AG09309 (cell line): ENCODE measurements at regions not wholly inside any gene's neighbourhood (a gene's known extent, or its start where the extent isn't known, plus 50 kb on each side); places are given as distances from the start of the nearest gene placed in this dataset.

Source experiments
- DNase-seq: peaks from one replicate; pipeline ENCODE4 v3.0.0-alpha.2; 2010; ENCODE audit warnings: low read depth
- H3K4me3 ChIP-seq: 2 replicates; pipeline ENCODE4 v1.5.1; 2011; ENCODE audit warnings: mild to moderate bottlenecking, low read depth, low read length, moderate library complexity; ENCODE audit not compliant: control insufficient read depth
- TF ChIP-seq, protein P1 (sequence below): IDR thresholded peaks from 2 replicates; pipeline ENCODE4 v1.5.1; 2011; ENCODE audit warnings: mild to moderate bottlenecking, low read depth, low read length, inconsistent platforms; ENCODE audit not compliant: insufficient read depth, control insufficient read depth; ENCODE audit errors: missing control alignments

DNA sequence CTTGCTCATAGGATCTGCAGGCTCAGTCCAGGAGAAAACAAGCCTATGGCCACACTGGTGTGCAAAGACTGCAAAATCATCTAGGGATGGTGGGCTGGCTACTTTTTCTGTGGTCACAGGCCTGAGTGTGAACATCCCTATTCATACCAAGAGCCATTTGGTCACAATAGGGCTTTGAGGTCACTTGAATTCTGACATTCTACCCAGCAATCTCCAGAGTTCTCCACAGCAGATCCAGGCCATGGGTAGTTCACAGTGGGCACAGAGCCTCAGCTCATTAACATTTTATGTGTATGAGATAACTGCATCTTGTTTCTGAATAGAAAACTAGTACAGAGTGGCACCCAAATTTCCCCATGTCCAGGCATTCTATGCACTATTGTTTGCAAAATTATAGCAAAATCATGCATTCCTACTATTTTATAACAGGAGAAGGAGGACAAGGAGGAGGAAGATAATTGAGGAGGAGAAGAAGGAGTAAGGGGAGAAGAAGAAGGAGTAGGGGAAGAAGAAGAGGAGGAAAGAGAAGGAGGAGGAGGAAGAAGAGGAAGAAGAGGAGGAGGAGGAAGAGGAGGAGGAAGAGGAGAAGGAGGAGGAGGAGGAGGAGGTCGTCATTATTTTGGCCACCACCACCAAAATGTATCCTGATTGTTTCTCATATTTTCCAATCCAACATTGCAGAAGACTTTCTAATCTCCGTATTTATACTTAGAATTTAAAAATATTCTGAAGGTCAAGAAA is 129.0 kb downstream of the SEMA6D start:
- TF ChIP-seq, protein P1, sequence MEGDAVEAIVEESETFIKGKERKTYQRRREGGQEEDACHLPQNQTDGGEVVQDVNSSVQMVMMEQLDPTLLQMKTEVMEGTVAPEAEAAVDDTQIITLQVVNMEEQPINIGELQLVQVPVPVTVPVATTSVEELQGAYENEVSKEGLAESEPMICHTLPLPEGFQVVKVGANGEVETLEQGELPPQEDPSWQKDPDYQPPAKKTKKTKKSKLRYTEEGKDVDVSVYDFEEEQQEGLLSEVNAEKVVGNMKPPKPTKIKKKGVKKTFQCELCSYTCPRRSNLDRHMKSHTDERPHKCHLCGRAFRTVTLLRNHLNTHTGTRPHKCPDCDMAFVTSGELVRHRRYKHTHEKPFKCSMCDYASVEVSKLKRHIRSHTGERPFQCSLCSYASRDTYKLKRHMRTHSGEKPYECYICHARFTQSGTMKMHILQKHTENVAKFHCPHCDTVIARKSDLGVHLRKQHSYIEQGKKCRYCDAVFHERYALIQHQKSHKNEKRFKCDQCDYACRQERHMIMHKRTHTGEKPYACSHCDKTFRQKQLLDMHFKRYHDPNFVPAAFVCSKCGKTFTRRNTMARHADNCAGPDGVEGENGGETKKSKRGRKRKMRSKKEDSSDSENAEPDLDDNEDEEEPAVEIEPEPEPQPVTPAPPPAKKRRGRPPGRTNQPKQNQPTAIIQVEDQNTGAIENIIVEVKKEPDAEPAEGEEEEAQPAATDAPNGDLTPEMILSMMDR, result no peak
- no peak for DNase-seq
- no peak overlapping the region for H3K4me3 ChIP-seq

DNA sequence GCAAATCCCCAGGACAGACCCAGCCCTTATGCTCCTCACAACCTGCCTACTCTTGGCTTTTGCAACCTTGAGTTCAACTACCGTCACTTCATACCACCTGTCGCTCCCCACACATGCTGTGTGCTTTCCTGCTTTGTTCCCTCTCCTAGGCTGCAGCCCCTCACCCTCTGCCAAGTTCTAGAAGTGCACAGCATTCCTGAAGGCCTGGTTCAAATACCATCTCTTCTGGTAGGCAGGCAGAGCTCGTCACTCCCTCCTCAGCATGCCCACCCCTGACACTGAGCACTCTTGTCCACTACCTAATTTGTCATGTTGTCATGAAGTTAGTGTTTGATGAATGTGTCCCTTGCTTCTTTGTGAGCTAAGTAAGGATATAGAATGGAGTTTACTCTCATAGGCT is 129.6 kb downstream of the SEMA6D start:
- DNase-seq, result no peak
- no peak overlapping the region for H3K4me3 ChIP-seq
- TF ChIP-seq, protein P1, result no peak

- DNase-seq, result no peak
These were observed 138.8 kb downstream of the SEMA6D start for GRCh38 chr15:47856071-47856470.

GRCh38 chr15:47857014-47857775 is 139.9 kb downstream of the SEMA6D start:
- TF ChIP-seq, protein P1, result no peak
- no peak overlapping the region for H3K4me3 ChIP-seq
- no peak for DNase-seq

More at GRCh38 chr15:47856071-47856470, 138.8 kb downstream of the SEMA6D start:
- no peak overlapping the region for H3K4me3 ChIP-seq
- TF ChIP-seq, protein P1, result no peak

DNA sequence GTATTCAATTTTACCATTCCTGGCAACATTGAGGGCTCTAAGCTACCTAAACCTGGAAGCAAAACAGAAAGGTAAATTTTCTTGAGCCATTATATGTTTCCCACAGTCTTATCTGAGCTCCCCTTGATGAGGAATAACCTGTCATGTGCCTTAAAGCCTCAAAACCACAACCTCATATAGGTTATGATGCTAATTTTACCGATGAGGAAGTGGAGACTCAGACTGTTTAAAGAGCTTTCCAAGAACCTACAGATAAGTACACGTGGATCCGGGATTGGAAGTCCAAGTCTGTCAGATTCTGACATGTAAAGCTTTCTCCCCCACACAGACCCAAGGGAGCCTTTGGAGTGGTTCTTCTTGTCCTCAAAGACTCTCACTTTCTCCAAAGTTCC is 140.5 kb downstream of the SEMA6D start:
- H3K4me3 ChIP-seq, result no peak overlapping the region
- TF ChIP-seq, protein P1, result no peak
- no peak for DNase-seq

DNA sequence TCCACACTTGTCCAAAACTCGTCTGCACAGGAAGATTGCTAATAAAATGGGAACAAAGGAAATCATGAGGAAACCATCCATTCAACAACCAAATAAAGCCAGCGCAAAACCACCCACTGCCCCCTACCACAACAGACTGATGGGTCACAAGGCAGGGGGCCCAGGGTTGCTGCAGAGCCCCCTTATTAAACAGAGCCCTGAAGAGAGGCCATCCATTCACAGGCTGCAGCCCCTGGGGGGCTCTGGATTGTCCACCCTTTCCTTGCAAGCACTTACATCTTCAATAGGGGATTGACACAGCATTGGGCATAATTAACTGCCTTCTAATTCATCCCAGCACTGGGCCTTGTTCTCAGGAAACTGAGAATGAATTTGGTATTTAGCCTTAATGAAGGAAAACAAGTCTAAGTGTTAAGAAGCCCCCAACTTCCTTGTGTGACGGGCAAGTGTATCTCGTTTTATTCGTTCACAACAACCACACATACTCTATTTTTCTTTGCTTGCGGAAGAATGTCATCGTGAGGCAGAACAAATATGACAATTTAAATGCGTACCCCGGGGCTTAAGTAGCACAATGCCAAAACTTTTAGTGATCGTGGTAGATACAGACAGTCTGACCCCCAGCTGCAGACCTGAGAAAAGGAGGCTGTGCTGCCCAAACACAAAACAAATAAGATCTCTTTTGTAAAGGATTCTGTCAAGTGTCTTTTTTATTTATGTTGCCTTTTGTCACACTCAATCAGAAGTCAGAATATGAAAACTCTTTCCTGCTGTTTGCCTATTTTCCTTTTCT is 144.0 kb downstream of the SEMA6D start:
- H3K4me3 ChIP-seq, result no peak overlapping the region
- DNase-seq, result no peak
- TF ChIP-seq, protein P1, result no peak
